SH-SY5Y (cell line): ENCODE measurements at regions not wholly inside any gene's neighbourhood (a gene's known extent, or its start where the extent isn't known, plus 50 kb on each side); places are given as distances from the start of the nearest gene placed in this dataset.

Experiments used
- GATA2 ChIP-seq: IDR thresholded peaks from 2 replicates; pipeline ENCODE4 v1.6.1; 2011; ENCODE audit warnings: mild to moderate bottlenecking, low read depth, low read length
- GATA3 ChIP-seq: IDR thresholded peaks from 2 replicates; pipeline ENCODE4 v1.6.1; 2011; ENCODE audit warnings: low read depth, mild to moderate bottlenecking, low read length, moderate library complexity

DNA sequence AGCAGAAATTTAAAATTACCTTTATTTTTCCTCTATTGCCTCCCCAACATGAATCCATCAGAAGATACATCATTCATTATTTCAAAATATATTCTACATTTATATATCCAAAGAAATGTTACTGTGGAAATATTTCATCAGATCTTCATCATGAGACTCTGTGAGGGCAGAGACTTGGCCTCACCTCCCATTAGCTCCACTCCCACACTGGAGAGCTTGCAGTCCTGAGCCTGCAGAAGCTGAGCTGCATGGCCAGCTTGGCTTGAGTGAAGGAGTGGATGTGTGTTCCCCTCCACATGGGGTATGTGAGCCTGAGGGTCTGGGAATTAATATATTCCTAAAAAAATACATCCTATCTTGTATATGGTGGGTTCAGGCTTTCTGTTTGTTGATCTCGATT is 961.9 kb downstream of the TMEM121 start:
- no peak for TF ChIP-seq GATA2
- TF ChIP-seq GATA3, result no peak
